Retina (tissue), 1 donor: ENCODE measurements at regions not wholly inside any gene's neighbourhood (a gene's known extent, or its start where the extent isn't known, plus 50 kb on each side); places are given as distances from the start of the nearest gene placed in this dataset.

Experiments used
- DNase-seq: peaks from one replicate; pipeline ENCODE4 v3.0.0-alpha.2; 2016

GRCh38 chr1:193614275-193614674, 427.9 kb upstream of the B3GALT2 start:
- no peak for DNase-seq

- DNase-seq: no peak
These were observed 426.6 kb upstream of the B3GALT2 start for GRCh38 chr1:193613041-193613440.

- no peak for DNase-seq
These were observed 423.2 kb upstream of the B3GALT2 start for GRCh38 chr1:193609592-193609991.

- no peak for DNase-seq
These were observed 421.4 kb upstream of the B3GALT2 start for GRCh38 chr1:193607787-193608186.

- no peak for DNase-seq
These were observed 419.6 kb upstream of the B3GALT2 start for GRCh38 chr1:193606035-193606434.

GRCh38 chr1:193602705-193603104, 416.3 kb upstream of the B3GALT2 start:
- DNase-seq: no peak

- DNase-seq: no peak
These were observed 406.9 kb upstream of the B3GALT2 start for GRCh38 chr1:193593147-193593885.

- DNase-seq: no peak
These were observed 405.9 kb upstream of the B3GALT2 start for GRCh38 chr1:193592317-193592716.

GRCh38 chr1:193590102-193590501, 403.7 kb upstream of the B3GALT2 start:
- no peak for DNase-seq

- DNase-seq: no peak
These were observed 403.2 kb upstream of the B3GALT2 start for GRCh38 chr1:193589597-193590040.

- DNase-seq: peak; percentile 78
These were observed 402.1 kb upstream of the B3GALT2 start for GRCh38 chr1:193588311-193589082.

- no peak for DNase-seq
These were observed 398.4 kb upstream of the B3GALT2 start for GRCh38 chr1:193584731-193585239.

- no peak for DNase-seq
These were observed 394.9 kb upstream of the B3GALT2 start for GRCh38 chr1:193581341-193581740.

- DNase-seq: no peak
These were observed 394.0 kb upstream of the B3GALT2 start for GRCh38 chr1:193580419-193580818.

GRCh38 chr1:193579323-193579722, 392.9 kb upstream of the B3GALT2 start:
- no peak for DNase-seq

GRCh38 chr1:193574913-193575312, 388.5 kb upstream of the B3GALT2 start:
- DNase-seq: no peak

- DNase-seq: no peak
These were observed 383.5 kb upstream of the B3GALT2 start for GRCh38 chr1:193569983-193570269.

- no peak for DNase-seq
These were observed 382.9 kb upstream of the B3GALT2 start for GRCh38 chr1:193569096-193569982.

GRCh38 chr1:193568512-193568911, 382.1 kb upstream of the B3GALT2 start:
- no peak for DNase-seq

GRCh38 chr1:193567937-193568336, 381.5 kb upstream of the B3GALT2 start:
- DNase-seq: no peak

- DNase-seq: peak; percentile 59
These were observed 380.3 kb upstream of the B3GALT2 start for GRCh38 chr1:193566735-193567134.

GRCh38 chr1:193565971-193566577, 379.7 kb upstream of the B3GALT2 start:
- no peak for DNase-seq

GRCh38 chr1:193562121-193562520, 375.7 kb upstream of the B3GALT2 start:
- no peak for DNase-seq
